ENCODE measurements at regions not wholly inside any gene's neighbourhood (a gene's known extent, or its start where the extent isn't known, plus 50 kb on each side); places are given as distances from the start of the nearest gene placed in this dataset.

GRCh38 chr5:106865279-106865678, 805.5 kb downstream of the EFNA5 start:
- H3K4me1 Mint-ChIP-seq (ENCODE audit: low read depth), result no peaks in the 10 kb centered on the region
- no peaks in the 10 kb centered on the region for H3K36me3 Mint-ChIP-seq
- H3K9me3 Mint-ChIP-seq, result no peaks in the 10 kb centered on the region
- intact Hi-C loops (cut with micrococcal nuclease), result no loop called here
- DNase-seq, result no peak
- POLR2A ChIA-PET, result no interaction called here
- no peak overlapping the region for H3K4me3 Mint-ChIP-seq
- no peak overlapping the region for H3K27ac Mint-ChIP-seq
- H3K27me3 Mint-ChIP-seq, result no peaks in the 10 kb centered on the region
- CTCF ChIA-PET, result no interaction called here

GRCh38 chr5:106862450-106863193, 808.1 kb downstream of the EFNA5 start:
- Mint-ChIP-seq H3K4me1 (ENCODE audit: low read depth) (no peaks in the 10 kb centered on the region), H3K27ac (no peak overlapping the region), H3K36me3 (no peaks in the 10 kb centered on the region), H3K9me3 (no peaks in the 10 kb centered on the region), H3K27me3 (no peaks in the 10 kb centered on the region), H3K4me3 (no peak overlapping the region)
- intact Hi-C loops (cut with micrococcal nuclease), result no loop called here
- DNase-seq, result no peak
- CTCF ChIA-PET, result no interaction called here
- POLR2A ChIA-PET, result no interaction called here

- no peaks in the 10 kb centered on the region for H3K4me1 Mint-ChIP-seq (ENCODE audit: low read depth)
- H3K27me3 Mint-ChIP-seq, result no peaks in the 10 kb centered on the region
- ChIA-PET POLR2A (no interaction called here), CTCF (no interaction called here)
- no peak for DNase-seq
- H3K27ac Mint-ChIP-seq, result no peak overlapping the region
- no peaks in the 10 kb centered on the region for H3K36me3 Mint-ChIP-seq
- intact Hi-C loops (cut with micrococcal nuclease), result no loop called here
- H3K4me3 Mint-ChIP-seq, result no peak overlapping the region
- H3K9me3 Mint-ChIP-seq, result no peaks in the 10 kb centered on the region
These were observed 810.2 kb downstream of the EFNA5 start for GRCh38 chr5:106860398-106861044.

GRCh38 chr5:106858616-106859015, 812.1 kb downstream of the EFNA5 start:
- H3K27me3 Mint-ChIP-seq, result no peaks in the 10 kb centered on the region
- intact Hi-C loops (cut with micrococcal nuclease), result no loop called here
- H3K27ac Mint-ChIP-seq, result no peak overlapping the region
- ChIA-PET POLR2A (no interaction called here), CTCF (interaction anchor here (0.6 kb wide), 1 partner anchor 711 kb away, joined by 3 read pairs; no protein-coding TSS in a partner anchor)
- no peak overlapping the region for H3K4me3 Mint-ChIP-seq
- H3K9me3 Mint-ChIP-seq, result no peaks in the 10 kb centered on the region
- DNase-seq, result no peak
- H3K36me3 Mint-ChIP-seq, result no peaks in the 10 kb centered on the region
- H3K4me1 Mint-ChIP-seq (ENCODE audit: low read depth), result no peaks in the 10 kb centered on the region

GRCh38 chr5:106854922-106855321, 815.8 kb downstream of the EFNA5 start:
- H3K4me1 Mint-ChIP-seq (ENCODE audit: low read depth), result no peaks in the 10 kb centered on the region
- no peaks in the 10 kb centered on the region for H3K9me3 Mint-ChIP-seq
- H3K27ac Mint-ChIP-seq, result no peak overlapping the region
- POLR2A ChIA-PET, result no interaction called here
- intact Hi-C loops (cut with micrococcal nuclease), result no loop called here
- CTCF ChIA-PET, result no interaction called here
- no peak overlapping the region for H3K4me3 Mint-ChIP-seq
- no peak for DNase-seq
- no peaks in the 10 kb centered on the region for H3K36me3 Mint-ChIP-seq
- H3K27me3 Mint-ChIP-seq, result no peaks in the 10 kb centered on the region

GRCh38 chr5:106854105-106854687, 816.5 kb downstream of the EFNA5 start:
- no peaks in the 10 kb centered on the region for H3K4me1 Mint-ChIP-seq (ENCODE audit: low read depth)
- H3K36me3 Mint-ChIP-seq, result no peaks in the 10 kb centered on the region

GRCh38 chr5:106853266-106853665, 817.5 kb downstream of the EFNA5 start:
- H3K27ac Mint-ChIP-seq, result no peak overlapping the region
- ChIA-PET POLR2A (no interaction called here), CTCF (no interaction called here)
- no peaks in the 10 kb centered on the region for H3K36me3 Mint-ChIP-seq
- no peaks in the 10 kb centered on the region for H3K9me3 Mint-ChIP-seq
- intact Hi-C loops (cut with micrococcal nuclease), result no loop called here
- DNase-seq, result no peak
- no peak overlapping the region for H3K4me3 Mint-ChIP-seq
- no peaks in the 10 kb centered on the region for H3K4me1 Mint-ChIP-seq (ENCODE audit: low read depth)
- H3K27me3 Mint-ChIP-seq, result no peaks in the 10 kb centered on the region

More at GRCh38 chr5:106854105-106854687, 816.5 kb downstream of the EFNA5 start:
- H3K27me3 Mint-ChIP-seq, result no peaks in the 10 kb centered on the region
- POLR2A ChIA-PET, result no interaction called here
- intact Hi-C loops (cut with micrococcal nuclease), result no loop called here
- H3K4me3 Mint-ChIP-seq, result no peak overlapping the region
- H3K9me3 Mint-ChIP-seq, result no peaks in the 10 kb centered on the region
- H3K27ac Mint-ChIP-seq, result no peak overlapping the region
- DNase-seq, result no peak
- CTCF ChIA-PET, result no interaction called here

- DNase-seq, result no peak
- H3K4me3 Mint-ChIP-seq, result no peak overlapping the region
- H3K4me1 Mint-ChIP-seq (ENCODE audit: low read depth), result no peaks in the 10 kb centered on the region
- CTCF ChIA-PET, result no interaction called here
- H3K27me3 Mint-ChIP-seq, result no peaks in the 10 kb centered on the region
- intact Hi-C loops (cut with micrococcal nuclease), result no loop called here
- H3K9me3 Mint-ChIP-seq, result no peaks in the 10 kb centered on the region
- no peaks in the 10 kb centered on the region for H3K36me3 Mint-ChIP-seq
- POLR2A ChIA-PET, result no interaction called here
- H3K27ac Mint-ChIP-seq, result no peak overlapping the region
These were observed 821.5 kb downstream of the EFNA5 start for GRCh38 chr5:106849266-106849665.

- Mint-ChIP-seq H3K4me1 (ENCODE audit: low read depth) (no peaks in the 10 kb centered on the region), H3K27ac (no peak overlapping the region), H3K4me3 (no peak overlapping the region), H3K9me3 (peaks cover 3% of the 10 kb centered on the region), H3K36me3 (no peaks in the 10 kb centered on the region), H3K27me3 (no peaks in the 10 kb centered on the region)
- intact Hi-C loops (cut with micrococcal nuclease), result no loop called here
- POLR2A ChIA-PET, result no interaction called here
- DNase-seq, result no peak
- CTCF ChIA-PET, result interaction anchor here (0.6 kb wide), 1 partner anchor 294 kb away, joined by 5 read pairs; no protein-coding TSS in a partner anchor
These were observed 826.8 kb downstream of the EFNA5 start for GRCh38 chr5:106843812-106844416.

- Mint-ChIP-seq H3K4me3 (no peak overlapping the region), H3K27me3 (no peaks in the 10 kb centered on the region)
- CTCF ChIA-PET, result no interaction called here
These were observed 837.2 kb downstream of the EFNA5 start for GRCh38 chr5:106833517-106833916.

GRCh38 chr5:106827061-106827460, 843.7 kb downstream of the EFNA5 start:
- no peak for DNase-seq
- Mint-ChIP-seq H3K36me3 (no peaks in the 10 kb centered on the region), H3K9me3 (no peaks in the 10 kb centered on the region), H3K4me1 (ENCODE audit: low read depth) (no peaks in the 10 kb centered on the region), H3K27ac (no peak overlapping the region), H3K27me3 (no peaks in the 10 kb centered on the region), H3K4me3 (no peak overlapping the region)
- intact Hi-C loops (cut with micrococcal nuclease), result no loop called here
- CTCF ChIA-PET, result no interaction called here
- POLR2A ChIA-PET, result no interaction called here

More at GRCh38 chr5:106833517-106833916, 837.2 kb downstream of the EFNA5 start:
- no peak for DNase-seq
- no peaks in the 10 kb centered on the region for H3K4me1 Mint-ChIP-seq (ENCODE audit: low read depth)
- no peaks in the 10 kb centered on the region for H3K36me3 Mint-ChIP-seq
- no peak overlapping the region for H3K27ac Mint-ChIP-seq
- no peaks in the 10 kb centered on the region for H3K9me3 Mint-ChIP-seq
- intact Hi-C loops (cut with micrococcal nuclease), result no loop called here
- POLR2A ChIA-PET, result no interaction called here

- Mint-ChIP-seq H3K4me1 (ENCODE audit: low read depth) (no peaks in the 10 kb centered on the region), H3K9me3 (no peaks in the 10 kb centered on the region), H3K4me3 (no peak overlapping the region), H3K27me3 (no peaks in the 10 kb centered on the region), H3K36me3 (no peaks in the 10 kb centered on the region), H3K27ac (no peak overlapping the region)
- DNase-seq, result no peak
- intact Hi-C loops (cut with micrococcal nuclease), result no loop called here
- ChIA-PET CTCF (no interaction called here), POLR2A (no interaction called here)
These were observed 845.4 kb downstream of the EFNA5 start for GRCh38 chr5:106825374-106825773.

Data from activated CD4-positive, alpha-beta memory T cell treated with anti-CD3 and anti-CD28 coated beads for 36 hours (primary cell).